Bone marrow (tissue), 2 donors: ENCODE measurements at regions not wholly inside any gene's neighbourhood (a gene's known extent, or its start where the extent isn't known, plus 50 kb on each side); places are given as distances from the start of the nearest gene placed in this dataset.

Experiments
- DNase-seq, 2 donors: peaks; one replicate each; lab custom pipeline; 2025; lab: John Stamatoyannopoulos, UW

DNA sequence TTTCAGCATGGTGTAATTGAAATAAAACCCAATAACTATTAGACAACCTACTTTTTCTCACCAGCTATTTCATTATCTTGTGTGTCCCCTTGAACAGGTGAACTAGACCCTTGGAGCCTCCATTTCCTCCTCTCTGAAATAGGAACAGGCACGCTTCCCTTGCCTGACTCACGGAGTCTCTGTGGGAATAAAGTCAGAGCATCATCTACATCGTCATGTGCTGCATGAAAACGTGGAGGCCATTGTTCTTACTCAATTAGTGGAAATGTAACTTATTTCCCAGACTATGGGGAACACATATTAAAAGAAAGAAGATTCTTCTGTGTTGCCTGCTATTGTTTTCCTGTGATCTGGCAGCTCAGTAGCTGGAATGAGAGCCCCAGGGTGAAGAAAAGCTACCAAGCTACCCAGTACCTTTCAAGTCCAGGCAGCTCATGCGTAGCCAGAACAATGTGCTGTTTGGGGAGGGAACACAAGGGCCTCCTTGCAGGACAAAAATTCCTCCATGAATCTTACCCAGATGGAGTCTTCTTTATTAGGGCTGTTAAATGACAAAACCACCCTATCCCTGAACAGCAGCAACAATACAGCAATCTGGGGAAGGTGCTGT is 59.8 kb downstream of the SOX11 start:
- no peak for DNase-seq

DNA sequence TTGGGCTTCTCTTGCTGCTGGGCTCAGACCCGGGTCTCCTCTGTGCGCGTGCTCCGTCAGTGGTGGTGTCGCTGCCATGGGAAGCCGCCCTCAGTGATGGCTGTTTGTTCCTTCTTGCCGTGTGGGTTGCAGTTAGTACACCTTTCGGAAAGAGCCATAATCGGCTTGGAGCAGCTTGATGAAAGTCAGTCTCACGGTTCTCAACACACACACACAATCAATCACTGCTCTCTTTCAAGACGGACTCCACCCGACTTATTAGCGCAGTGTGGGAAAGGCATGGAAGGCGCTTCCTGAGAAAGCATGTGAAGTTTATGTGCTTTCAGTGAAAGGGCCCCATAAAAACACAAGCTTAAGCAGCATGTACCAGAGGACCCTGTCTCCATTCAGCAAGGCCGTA is 64.1 kb downstream of the SOX11 start:
- DNase-seq: no peak

DNA sequence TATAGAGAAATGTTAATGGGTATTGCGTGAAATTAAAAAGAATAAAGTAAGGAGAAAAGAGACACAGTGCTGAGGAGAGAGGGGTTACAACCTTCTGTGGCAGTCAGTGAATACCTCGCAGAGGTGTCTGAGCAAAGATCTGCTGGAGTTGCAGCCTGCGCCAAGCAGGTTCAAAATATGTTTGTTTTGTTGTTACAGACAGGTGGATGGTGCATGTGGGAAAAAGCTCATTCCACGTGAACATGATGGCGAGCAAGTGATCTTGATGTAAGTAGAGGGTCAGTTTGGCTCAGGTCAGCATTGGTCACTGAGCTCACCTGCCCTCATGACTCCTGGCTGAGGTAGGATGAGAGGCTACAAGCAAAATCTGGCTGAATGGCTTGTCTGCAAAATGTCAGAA is 66.2 kb downstream of the SOX11 start:
- DNase-seq: no peak

DNA sequence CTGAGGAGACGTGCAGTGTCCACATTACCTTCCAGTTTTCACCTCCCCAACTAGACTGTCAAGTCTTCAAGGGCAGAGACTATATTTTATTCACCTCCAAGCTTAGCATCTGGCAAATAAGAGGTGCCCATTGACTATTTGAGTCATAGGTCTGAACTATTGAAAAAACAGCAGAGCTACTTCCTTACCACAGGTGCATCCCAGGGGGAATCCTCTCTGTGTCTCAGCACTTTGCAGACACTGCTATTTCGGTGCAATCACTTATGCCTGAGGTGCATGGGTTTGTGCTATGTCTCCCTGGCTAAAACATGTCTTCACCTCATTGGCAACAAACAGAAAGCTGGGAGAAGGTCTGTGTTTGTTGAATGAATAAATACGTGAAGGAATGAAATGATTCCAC is 67.8 kb downstream of the SOX11 start:
- DNase-seq: no peak

- no peak for DNase-seq
Measured at GRCh38 chr2:5763531-5763930, 71.3 kb downstream of the SOX11 start.

DNA sequence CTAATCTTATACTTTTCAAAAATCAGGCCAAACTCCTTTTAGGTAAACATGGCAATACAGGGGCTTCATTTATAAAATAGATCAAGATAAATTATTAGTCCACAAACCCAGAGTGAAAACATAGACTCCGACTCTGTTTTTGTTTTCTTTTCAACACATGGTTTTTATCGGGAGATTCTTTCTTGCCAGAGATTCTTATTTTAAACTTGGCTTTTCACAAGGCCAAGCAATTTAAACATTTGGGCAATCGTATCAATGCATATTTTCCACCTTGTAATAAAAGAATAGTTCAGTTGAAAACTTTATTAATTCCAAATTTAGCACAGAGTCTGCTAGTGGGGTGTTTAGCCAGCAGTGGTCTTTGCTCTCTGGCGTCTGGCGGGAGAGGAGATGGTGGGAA is 71.9 kb downstream of the SOX11 start:
- DNase-seq: no peak

DNA sequence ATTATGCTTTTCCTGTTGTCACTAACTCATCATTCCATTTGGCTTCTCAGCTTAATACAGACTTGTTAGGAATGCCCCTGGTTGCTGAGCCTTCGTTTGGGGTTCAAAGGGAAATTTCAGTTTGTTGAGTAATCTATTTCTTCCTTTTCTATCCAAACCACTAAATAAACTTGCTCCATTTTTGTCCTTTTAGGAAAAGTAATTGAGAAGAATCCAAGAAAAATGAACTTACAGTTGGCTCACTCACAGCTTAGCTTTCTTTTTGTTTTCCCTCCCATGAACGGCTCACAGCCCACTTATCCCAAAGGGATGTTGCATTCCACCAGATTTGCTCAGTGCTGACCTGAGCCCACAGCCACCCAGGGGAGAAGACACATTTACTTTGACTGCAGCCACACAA is 73.9 kb downstream of the SOX11 start:
- DNase-seq: no peak

- DNase-seq: no peak
Measured at GRCh38 chr2:5766561-5766960, 74.4 kb downstream of the SOX11 start.

DNA sequence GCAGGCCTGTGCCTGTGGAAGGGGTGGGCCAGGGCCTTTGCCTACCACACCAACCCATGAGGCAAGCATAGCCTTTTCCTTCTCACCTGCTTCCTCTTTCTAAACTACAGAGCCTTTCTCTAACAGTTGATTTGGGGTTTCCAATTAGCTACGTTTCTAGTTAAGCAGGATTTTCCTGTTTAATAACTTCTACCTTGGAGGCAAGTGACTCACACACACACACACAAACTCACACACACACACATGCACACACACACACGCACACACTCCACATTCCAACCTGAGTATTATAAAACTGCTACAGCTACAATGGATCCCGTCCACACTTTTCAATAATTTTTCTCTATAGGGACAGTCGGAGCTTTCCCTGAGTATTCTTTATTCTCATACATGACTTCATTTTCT is 84.9 kb downstream of the SOX11 start:
- DNase-seq: no peak

DNA sequence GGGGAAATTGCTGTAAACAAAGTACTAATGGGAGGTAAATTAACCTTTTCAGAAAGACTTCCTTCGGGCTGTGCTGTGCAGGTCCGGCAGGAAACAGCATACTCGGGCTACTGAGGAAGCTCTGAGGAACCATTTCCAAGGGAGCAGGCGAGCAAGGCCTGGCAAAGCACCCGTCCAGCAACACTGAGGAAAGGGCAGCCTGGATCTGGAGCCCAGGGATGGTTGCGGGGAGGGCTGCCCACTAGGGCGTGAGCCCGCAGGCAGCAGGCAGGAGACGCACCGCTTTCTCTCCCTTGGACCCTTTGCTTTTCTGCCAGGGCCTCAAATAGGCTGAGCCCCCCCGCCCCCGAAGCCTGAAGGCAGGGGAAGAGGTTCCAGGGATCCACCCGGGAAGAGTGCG is 89.5 kb downstream of the SOX11 start:
- no peak for DNase-seq

GRCh38 chr2:5782103-5782502 is 89.9 kb downstream of the SOX11 start:
- DNase-seq: no peak

DNA sequence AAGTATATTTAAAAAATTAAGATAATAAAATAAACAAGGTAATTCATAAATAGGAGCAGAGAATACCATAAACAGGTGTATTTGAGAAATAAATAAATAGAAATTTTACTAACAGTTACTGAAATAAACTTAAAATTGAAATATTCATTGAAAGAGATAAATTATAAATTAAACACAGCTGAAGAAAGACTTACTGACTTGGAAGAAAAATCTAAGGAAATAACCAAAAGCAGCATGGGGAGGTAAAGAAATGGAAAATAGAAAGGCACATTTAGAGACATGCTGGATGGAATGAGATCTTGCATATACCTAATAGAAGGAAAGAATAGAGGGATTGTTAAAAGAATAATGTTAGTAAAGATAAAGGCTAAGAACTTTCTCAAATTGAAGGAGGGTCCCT is 96.3 kb downstream of the SOX11 start:
- DNase-seq: no peak

- DNase-seq: no peak
Measured at GRCh38 chr2:5791371-5791770, 99.2 kb downstream of the SOX11 start.

- no peak for DNase-seq
Measured at GRCh38 chr2:5794012-5794411, 101.8 kb downstream of the SOX11 start.

DNA sequence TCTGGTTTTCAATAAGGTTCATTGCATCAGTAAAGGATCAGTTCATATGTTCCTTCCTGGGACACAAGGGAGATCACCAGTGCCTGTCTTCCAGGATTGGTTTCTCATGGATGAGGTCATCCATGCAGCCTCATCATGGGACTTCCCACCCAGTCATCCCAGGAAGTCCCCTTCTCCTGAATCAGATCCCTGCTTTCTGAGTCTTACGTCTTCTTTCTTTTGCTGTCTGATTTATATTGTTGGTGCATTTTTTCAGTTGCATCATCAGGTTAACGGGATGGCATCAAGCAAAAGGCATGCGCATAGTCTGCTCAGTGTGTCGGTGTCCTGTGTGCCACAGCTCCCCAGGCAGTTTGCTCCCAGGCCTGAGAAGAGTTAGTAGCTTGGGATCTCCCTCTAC is 105.9 kb downstream of the SOX11 start:
- DNase-seq: no peak

- DNase-seq: no peak
Measured at GRCh38 chr2:5799348-5799747, 107.2 kb downstream of the SOX11 start.

DNA sequence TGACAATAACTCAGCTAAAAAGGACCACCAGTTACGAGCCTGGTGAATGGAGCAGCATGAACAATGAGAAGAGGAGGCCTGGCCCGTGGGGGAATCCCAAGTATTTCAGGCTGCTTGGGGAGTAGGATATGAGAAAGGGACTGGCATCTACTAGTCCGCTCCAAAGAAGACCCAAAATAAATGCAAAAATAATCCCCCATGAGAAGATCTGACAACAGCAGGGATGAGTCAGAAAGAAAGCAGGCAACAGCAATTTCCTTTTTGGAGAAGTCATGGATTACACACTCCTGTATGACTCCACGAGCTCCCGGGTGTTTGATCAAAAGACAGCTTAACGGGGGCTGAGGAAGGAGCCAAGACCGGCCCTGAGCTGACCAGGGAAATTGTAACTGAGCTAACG is 111.4 kb downstream of the SOX11 start:
- no peak for DNase-seq

- DNase-seq: no peak
Measured at GRCh38 chr2:5818961-5819600, 126.9 kb downstream of the SOX11 start.

DNA sequence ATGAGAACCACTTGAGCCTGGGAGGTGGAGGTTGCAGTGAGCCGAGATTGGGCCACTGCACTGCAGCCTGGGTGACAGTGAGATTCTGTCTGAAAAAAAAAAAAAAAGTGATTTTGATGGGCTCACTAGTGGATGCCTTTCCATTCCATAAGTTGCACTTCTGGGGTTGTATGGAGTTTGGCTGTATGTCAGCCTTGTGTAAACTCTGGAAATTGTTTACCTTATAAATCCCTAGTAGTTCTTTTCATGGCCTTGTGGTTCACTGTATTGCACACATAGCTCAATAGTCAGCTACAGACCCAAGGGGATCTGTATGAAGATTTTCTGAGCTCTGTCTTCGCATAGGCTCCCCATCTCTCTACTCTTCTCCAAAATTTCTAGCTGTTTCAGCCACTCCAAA is 131.9 kb downstream of the SOX11 start:
- DNase-seq: no peak

- DNase-seq: no peak
Measured at GRCh38 chr2:5825686-5826085, 133.5 kb downstream of the SOX11 start.

GRCh38 chr2:5826979-5827655 is 134.9 kb downstream of the SOX11 start:
- DNase-seq: no peak

DNA sequence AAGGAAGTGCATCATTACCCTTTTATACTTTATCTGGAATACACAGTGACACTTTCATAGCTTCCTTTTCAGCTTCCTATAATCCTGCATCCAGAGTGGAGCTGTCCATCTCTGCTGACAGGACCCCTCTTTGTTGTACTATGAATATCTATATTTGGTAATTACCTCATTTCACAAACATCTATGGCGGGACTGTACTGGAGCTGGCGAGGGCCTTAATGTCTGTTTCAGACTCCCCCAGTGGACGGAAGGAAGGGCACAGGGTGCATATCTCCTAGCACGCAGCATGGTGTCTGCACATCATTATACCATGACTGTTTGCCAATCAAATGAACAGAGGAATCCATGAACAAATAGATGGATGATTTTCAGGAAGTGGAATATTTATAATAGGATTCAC is 142.3 kb downstream of the SOX11 start:
- DNase-seq: no peak

GRCh38 chr2:5839550-5839949 is 147.4 kb downstream of the SOX11 start:
- DNase-seq: no peak

GRCh38 chr2:5841126-5841525 is 148.9 kb downstream of the SOX11 start:
- no peak for DNase-seq
